GM21390 (cell line): ENCODE measurements at regions not wholly inside any gene's neighbourhood (a gene's known extent, or its start where the extent isn't known, plus 50 kb on each side); places are given as distances from the start of the nearest gene placed in this dataset.

Experiments
- ATAC-seq: cut with Tn5 transposase; IDR thresholded peaks from one replicate; pipeline ENCODE4 v1.9.1; 2021; ENCODE audit not compliant: unreplicated experiment

GRCh38 chr11:28581286-28582242 is 473.4 kb downstream of the METTL15 start:
- ATAC-seq = no peak

- no peak for ATAC-seq
These were observed 463.2 kb downstream of the METTL15 start for GRCh38 chr11:28571371-28571770.

GRCh38 chr11:28569106-28569505 is 460.9 kb downstream of the METTL15 start:
- ATAC-seq = no peak

GRCh38 chr11:28566339-28567089 is 458.3 kb downstream of the METTL15 start:
- ATAC-seq = no peak

DNA sequence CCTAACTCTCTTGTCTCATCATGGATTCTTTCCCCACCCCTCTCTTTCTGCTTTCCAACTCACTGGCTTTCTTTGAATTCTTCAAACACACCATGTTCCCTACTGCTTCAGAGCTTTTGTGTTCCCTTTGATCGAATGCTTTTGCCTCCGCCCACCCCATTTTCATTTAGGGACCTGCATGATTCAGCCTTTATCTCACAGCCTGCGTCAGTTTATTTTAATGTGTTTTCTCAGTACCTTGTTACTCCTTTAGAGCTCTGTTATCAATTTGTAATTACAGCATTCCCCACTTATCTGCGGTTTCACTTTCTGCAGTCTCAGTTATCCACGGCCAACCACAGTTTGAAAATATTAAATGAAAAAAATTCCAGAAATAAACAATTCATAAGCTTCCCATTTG is 451.3 kb downstream of the METTL15 start:
- ATAC-seq = no peak

DNA sequence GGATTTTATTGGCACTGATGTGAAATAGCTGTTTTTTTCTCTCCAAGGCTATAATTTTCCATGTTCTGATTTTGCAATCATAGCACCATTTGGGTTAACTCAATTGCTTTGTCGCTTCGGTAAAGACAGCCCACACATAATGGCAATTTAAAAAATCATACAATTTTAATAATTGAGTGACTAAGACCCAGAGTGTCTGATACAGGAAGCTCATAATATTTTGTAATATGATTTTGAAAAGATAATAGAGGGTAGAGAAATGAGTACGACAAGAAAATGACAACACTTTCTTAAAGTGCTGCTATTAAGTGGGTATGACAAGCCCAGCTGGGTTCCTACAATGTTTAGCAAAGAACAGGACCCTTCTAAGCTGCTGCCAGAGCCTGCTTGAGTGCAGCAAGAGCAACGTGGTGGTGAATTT is 439.1 kb downstream of the METTL15 start:
- ATAC-seq = no peak

DNA sequence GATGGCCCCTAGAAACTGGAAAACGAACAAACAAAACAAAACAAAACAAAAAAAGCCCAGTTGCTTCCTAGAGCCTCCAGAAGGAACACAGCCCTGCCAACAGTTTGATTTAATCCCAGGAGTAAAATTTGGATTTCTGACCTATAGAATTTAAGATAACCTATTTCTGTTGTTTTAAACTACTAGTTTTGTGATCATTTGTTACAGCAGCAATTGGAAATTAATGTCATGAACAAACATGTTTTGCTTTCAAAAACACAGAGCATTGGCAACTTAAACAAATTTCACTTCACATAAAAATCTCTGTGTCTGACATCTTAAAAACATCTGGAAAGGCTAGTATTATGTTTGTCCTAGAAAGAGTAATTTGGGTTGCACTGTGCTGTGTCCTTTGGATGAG is 437.3 kb downstream of the METTL15 start:
- ATAC-seq = no peak

GRCh38 chr11:28542561-28542960 is 434.4 kb downstream of the METTL15 start:
- no peak for ATAC-seq

DNA sequence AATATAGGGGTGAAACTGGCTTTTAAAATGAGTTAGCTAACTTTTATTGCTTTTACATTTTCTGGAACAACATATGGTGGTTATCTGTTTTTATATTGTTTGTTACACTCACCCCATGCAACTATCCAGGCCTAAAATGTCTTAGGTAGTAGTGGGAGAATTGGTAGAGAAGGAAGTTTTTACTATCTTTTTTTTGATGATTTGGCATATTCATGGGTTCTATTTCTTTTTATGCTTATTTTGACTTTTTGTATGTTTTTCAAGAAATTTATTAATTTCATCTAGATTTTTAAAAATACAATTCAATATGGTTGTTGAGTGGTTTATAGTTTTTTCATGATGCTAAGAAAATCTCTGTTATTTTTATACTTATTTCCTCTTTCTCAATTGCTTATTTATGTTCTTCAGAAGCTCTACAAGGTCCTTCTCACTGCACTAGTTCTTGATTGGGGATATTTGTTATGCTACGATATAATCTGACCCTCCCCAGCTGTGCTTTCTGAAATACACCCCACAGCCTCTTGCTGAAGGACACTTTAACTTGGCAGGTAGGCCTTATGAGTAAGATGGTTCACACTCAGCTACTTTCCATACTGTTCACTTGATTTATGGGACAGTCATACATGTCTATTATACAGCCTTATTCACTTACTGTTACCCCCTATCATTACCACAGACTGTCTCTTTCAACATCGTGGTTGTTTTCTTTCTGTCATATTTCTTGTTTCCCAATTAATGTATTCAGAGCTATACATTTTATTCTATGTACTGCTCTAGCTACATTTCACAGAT is 431.2 kb downstream of the METTL15 start:
- ATAC-seq = no peak

DNA sequence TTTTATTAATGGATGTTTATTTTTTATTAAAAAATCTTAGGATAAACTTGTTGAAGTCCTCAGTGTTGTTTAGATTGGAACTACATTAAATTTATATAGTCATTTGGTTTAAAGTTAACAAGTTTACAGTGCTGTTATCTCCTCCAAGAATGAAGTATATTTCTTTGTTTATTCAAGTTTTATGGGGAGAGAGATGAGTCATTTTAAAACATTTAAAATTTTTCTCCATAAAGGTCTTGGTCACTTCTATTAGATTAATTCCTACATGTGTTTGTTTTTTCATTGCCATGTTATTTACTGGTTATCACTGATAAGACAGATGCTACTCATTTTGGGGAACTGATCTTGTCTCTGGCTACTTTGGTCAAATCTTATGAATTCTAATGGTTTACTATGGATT is 429.6 kb downstream of the METTL15 start:
- ATAC-seq = no peak

GRCh38 chr11:28536504-28537267 is 428.5 kb downstream of the METTL15 start:
- ATAC-seq = no peak

- no peak for ATAC-seq
These were observed 427.5 kb downstream of the METTL15 start for GRCh38 chr11:28535677-28536076.

- ATAC-seq = no peak
These were observed 421.6 kb downstream of the METTL15 start for GRCh38 chr11:28529540-28530410.

- no peak for ATAC-seq
These were observed 420.9 kb downstream of the METTL15 start for GRCh38 chr11:28529046-28529445.

DNA sequence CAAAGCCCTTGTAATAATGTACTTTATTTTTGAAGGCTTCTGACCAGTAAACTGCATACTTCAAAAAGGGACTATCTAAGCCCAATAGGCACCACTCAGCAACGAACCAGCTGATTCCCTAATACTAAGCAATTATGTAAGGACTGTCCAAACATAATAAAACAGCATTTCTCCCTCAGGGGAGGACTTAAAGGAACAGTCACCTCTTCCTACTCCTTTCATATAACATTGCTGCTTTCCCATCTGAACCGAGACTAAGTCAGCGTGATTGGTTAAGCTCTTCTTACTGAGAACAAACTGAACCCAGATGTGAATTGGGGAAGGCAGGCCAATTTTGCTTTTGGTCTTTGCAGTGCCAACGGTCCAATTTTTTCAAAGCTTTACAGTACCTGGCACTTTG is 420.0 kb downstream of the METTL15 start:
- ATAC-seq = no peak

- no peak for ATAC-seq
These were observed 418.2 kb downstream of the METTL15 start for GRCh38 chr11:28526406-28526751.

DNA sequence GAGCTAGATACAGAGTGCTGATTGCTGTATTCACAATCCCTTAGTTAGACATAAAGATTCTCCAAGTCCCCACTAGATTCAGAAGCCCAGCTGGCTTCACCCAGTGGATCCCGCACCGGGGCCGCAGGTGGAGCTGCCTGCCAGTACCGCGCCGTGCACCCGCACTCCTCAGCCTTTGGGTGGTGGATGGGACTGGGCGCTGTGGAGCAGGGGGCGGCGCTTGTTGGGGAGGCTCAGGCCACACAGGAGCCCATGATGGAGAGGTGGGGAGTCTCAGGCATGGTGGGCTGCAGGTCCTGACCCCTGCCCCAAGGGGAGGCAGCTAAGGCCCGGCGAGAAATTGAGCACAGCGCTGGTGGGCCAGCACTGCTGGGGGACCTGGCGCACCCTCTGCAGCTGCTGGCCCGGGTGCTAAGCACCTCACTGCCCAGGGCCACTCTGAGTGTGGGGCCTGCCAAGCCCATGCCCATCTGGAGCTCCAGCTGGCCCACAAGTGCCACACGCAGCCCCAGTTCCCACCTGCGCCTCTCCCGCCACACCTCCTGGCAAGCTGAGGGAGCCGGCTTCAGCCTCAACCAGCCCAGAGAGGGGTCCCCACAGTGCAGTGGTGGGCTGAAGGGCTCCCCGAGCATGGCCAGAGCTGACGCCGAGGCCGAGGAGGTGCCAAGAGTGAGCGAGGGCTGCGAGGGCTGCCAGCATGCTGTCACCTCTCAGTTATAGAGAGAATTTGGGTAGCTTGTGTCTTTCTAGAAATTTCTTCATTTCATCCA is 417.6 kb downstream of the METTL15 start:
- ATAC-seq = no peak

DNA sequence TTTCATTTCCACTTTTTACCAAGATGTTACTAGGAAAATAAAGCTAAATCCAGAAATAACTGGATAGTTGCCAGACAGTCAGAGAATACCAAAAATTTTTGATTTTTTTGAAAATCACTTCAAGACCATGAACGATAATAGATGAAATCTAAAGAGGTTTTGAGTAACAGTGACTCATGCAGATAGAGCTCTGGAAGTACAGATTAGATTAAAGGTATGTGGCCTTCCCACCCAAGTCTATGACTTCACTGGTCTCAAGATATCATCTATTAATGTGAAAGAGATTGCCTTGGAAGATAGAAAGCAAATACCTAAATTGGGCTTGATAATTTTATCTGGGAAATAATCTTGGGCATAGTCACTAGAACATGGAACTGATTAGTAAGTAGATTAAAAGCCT is 415.9 kb downstream of the METTL15 start:
- no peak for ATAC-seq

DNA sequence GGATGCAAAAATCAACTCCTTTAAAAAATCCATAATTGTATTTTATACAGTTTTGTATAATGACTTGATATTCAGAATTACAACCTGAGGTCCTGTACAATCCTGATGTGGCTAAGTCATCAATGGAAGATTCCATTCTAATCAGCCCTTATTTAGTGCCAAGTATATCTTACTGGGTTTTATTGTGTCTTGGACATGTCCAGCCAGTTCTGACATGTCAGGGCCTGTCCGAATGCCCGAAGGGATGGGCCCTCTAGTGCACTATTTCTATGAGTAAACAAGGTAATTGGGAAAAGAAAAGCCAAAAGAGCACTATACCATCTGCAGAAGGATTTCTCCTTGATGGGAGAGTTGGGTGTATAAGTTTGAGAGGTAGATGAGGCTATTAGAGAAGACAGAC is 412.9 kb downstream of the METTL15 start:
- ATAC-seq = no peak
